ENCODE measurements at regions not wholly inside any gene's neighbourhood (a gene's known extent, or its start where the extent isn't known, plus 50 kb on each side); places are given as distances from the start of the nearest gene placed in this dataset.
"Not testable (repeated sequence)": the region's sequence is repeated elsewhere in the genome, so short reads cannot be mapped to it uniquely, and the experiment has no call there.

GRCh38 chr20:17823409-17824144 lies 123.8 kb downstream of the BANF2 start:
- DNase-seq (ENCODE audit: low read depth): no peak
- no peak for TF ChIP-seq CTCF (IDR thresholded peaks at IDR 0.05; ENCODE audit: insufficient read depth, low read length)

GRCh38 chr20:17822540-17823408 lies 123.0 kb downstream of the BANF2 start:
- no peak for DNase-seq (ENCODE audit: low read depth)
- H3K4me3 ChIP-seq (ENCODE audit: low read depth, low read length): no peak overlapping the region
- no peak for TF ChIP-seq CTCF (IDR thresholded peaks at IDR 0.05; ENCODE audit: insufficient read depth, low read length)

More at GRCh38 chr20:17823409-17824144, 123.8 kb downstream of the BANF2 start:
- no peak overlapping the region for H3K4me3 ChIP-seq (ENCODE audit: low read depth, low read length)

- no peak for TF ChIP-seq CTCF (IDR thresholded peaks at IDR 0.05; ENCODE audit: insufficient read depth, low read length)
- H3K4me3 ChIP-seq (ENCODE audit: low read depth, low read length): no peak overlapping the region
- DNase-seq (ENCODE audit: low read depth): peak; percentile 89
Measured at GRCh38 chr20:17822039-17822438, 122.3 kb downstream of the BANF2 start.

GRCh38 chr20:17821606-17822005 lies 121.8 kb downstream of the BANF2 start:
- not testable (repeated sequence) for H3K4me3 ChIP-seq (ENCODE audit: low read depth, low read length); DNase-seq (ENCODE audit: low read depth)

GRCh38 chr20:17819395-17820093 lies 119.8 kb downstream of the BANF2 start:
- no peak for TF ChIP-seq CTCF (IDR thresholded peaks at IDR 0.05; ENCODE audit: insufficient read depth, low read length)
- no peak overlapping the region for H3K4me3 ChIP-seq (ENCODE audit: low read depth, low read length)
- no peak for DNase-seq (ENCODE audit: low read depth)

- no peak for DNase-seq (ENCODE audit: low read depth)
- no peak for TF ChIP-seq CTCF (IDR thresholded peaks at IDR 0.05; ENCODE audit: insufficient read depth, low read length)
- no peak overlapping the region for H3K4me3 ChIP-seq (ENCODE audit: low read depth, low read length)
Measured at GRCh38 chr20:17818187-17818586, 118.4 kb downstream of the BANF2 start.
